ENCODE measurements at regions not wholly inside any gene's neighbourhood (a gene's known extent, or its start where the extent isn't known, plus 50 kb on each side); places are given as distances from the start of the nearest gene placed in this dataset.

DNA sequence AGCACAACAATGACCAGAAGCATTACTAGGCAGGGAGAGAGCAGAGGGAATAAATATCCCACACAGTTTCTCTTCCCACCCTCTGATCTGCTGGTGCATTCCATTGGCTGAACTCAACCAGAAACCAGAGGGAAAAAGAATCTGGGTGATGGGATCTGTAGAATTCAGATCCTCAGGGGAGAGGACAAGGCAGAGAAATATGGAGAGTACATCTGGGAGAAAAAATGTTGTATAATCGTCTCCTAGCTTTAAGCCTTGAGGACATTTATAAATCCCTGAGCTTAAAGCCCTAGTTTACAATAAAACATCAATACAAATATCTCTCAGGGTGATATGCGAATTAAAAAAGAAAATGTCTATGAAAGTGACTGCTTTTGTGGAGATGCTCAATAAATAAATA, 368.1 kb upstream of the MAD2L1 start:
- no peak overlapping the region for H3K4me3 ChIP-seq (ENCODE audit: low read depth, low read length)

DNA sequence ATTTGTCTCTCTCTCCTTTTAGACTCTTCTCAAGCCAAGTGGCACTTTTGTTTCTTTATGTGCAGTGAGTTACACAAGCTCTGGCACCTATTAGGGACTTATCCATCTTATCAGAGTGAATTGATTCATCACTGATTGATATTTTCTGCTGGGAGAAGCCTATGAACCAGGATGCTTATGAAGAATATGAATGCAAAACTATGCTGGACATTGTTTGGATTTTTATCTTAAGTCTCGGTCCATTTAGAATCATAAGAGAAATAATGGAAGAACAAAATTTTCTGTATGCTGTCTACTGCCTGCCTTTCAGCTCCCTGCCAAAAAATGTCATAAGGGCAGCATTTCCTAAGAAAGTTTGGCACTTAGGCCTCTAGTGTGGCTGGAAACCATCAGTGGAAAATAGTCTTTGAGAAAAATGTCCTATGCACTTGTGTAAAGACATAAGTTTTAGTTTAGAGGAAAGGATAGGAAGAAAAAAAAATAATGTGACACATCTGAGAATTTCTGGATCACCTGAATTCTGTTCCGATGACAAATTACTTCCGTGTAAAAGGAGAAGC, 365.7 kb upstream of the MAD2L1 start:
- H3K4me3 ChIP-seq (ENCODE audit: low read depth, low read length), result no peak overlapping the region

DNA sequence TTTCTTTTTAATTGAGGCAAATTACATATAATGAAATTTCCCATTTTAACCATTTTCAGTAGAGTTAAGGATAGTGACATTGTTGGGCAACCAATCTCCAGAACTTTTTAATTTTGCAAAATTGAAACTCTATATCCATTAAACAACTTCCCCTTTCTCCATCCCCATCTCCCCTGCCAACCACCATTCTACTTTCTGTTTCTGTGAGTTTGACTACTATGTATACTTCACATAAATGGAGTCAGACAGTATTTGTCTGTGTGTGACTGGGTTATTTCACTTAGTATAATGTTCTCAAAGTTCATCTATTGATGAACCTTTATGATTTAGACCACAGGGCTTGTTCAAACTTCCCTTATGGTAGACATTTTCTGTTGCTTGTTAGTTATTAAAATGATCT, 364.5 kb upstream of the MAD2L1 start:
- no peak overlapping the region for H3K4me3 ChIP-seq (ENCODE audit: low read depth, low read length)

DNA sequence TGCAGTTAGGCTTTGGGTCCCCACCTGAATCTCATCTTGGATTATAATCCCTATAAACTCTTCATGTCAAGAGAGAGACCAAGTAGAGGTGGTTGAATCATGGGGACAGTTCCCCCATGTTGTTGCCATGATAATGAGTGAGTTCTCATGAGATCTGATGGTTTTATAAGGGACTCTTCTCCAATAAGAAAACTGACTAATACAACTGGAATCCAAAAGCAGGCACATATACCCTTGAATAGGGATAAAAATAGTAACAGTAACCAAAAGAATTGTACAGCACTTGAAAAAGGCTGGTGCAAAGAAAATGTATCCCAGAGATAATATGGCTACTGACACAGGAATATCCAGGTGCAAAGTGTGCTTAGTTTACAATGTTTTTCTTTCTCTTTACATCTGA, 351.5 kb upstream of the MAD2L1 start:
- H3K4me3 ChIP-seq (ENCODE audit: low read depth, low read length), result no peak overlapping the region

DNA sequence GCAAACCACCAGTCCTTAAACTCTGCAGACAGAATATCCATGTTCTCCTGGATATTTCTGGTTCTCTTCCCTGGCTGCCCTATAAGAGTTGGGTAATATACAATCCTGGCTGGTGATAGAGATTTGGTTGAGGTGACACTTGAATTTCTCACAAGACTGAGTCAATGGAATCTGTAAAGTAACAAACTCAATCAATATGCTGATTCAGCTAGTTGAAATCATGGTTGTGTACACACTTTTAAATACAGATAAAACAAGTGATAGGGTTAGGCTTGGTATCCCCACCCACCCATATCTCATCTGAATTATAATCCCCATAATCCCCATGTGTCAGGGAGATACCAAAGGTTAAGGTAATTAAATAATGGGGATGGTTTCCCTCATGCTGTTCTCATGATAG, 349.2 kb upstream of the MAD2L1 start:
- no peak overlapping the region for H3K4me3 ChIP-seq (ENCODE audit: low read depth, low read length)

DNA sequence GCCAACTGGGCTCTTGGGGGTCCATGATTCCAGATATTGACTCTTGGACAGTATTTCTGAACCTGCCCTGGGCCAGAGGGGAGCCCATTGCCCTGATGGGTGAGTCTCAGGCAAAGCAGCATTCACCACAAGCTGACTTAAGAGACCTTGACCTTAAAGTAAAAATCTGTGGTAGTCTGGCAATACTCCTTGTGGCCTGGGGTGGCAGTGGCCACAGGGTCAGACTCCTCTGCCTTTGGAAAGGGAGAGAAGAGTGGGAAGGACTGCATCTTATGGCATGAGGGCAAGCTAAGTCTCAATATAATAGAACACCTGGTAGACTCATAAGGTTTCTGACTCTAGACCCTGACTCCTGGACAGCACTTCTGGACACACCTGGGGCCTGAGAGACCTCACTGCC, 340.3 kb upstream of the MAD2L1 start:
- no peak overlapping the region for H3K4me3 ChIP-seq (ENCODE audit: low read depth, low read length)

DNA sequence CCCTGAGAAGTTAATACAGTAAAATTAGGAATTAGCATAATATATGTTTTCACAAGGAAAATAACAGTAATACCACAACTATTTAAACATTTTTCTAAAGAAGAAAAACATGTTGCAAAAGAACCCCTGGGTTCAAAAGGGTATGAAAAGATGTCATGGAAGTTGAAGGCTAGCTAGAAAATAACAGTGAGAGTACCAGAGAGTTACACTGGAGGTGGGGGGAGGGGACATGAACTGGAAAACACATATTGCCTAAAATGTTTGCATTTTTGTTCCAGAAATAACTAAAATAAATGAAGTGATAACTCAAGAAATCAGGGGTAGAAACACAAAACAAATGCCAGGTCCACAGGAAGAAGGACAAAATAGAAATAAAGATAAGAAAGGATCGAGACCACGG, 336.6 kb upstream of the MAD2L1 start:
- no peak overlapping the region for H3K4me3 ChIP-seq (ENCODE audit: low read depth, low read length)

DNA sequence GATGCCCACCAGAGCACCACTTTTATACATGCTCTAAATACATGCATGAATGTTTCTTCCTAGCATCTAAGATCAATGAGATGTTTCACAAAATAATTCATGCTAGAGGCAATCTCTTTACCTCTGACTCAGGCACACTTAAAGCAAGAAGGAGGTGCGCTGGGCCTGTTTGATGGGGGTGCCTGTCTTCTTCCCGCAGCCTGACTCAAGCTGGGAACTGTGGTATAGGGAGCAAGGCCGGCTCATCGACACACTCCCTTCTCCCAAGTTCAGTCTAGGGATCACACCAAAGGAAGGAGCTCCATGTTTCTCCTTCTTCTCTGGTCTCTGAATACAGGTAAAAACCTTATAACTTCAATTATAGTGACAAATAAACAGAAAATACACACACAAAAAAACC, 333.8 kb upstream of the MAD2L1 start:
- H3K4me3 ChIP-seq (ENCODE audit: low read depth, low read length), result no peak overlapping the region

DNA sequence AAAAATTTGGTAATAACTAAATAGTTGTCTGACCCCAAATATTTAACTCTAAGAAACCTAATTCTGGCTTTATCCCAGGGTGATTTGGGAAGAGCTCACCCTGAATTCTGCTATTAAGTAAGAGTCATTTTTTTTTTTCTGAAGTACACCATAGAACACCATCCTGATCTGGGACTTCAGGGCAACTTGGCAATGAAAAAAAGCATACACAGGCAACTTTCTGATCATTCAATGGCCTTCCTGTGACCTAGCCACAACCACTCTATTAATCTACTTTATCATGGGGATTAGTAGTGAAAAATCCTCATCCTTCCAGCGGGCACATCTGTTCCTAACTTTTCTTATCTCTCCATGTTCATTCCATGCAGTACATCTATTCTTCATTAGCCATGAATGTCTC, 333.2 kb upstream of the MAD2L1 start:
- no peak overlapping the region for H3K4me3 ChIP-seq (ENCODE audit: low read depth, low read length)

DNA sequence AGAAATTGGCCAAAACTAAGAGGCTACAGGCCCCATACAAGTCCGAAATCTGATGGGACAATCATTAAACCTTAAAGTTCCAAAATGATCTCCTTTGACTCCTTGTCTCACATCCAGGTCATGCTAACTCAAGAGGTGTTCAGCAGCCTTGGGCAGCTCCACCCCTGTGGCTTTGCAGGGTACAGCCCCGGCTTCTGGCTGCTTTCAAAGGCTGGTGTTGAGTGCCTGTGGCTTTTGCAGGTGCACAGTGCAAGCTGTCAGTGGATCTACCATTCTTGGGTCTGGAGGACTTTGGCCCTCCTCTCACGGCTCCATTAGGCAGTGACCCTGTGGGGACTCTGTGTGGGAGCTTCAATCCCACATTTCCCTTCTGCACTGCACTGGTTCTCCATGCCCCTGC, 329.1 kb upstream of the MAD2L1 start:
- H3K4me3 ChIP-seq (ENCODE audit: low read depth, low read length), result no peak overlapping the region

DNA sequence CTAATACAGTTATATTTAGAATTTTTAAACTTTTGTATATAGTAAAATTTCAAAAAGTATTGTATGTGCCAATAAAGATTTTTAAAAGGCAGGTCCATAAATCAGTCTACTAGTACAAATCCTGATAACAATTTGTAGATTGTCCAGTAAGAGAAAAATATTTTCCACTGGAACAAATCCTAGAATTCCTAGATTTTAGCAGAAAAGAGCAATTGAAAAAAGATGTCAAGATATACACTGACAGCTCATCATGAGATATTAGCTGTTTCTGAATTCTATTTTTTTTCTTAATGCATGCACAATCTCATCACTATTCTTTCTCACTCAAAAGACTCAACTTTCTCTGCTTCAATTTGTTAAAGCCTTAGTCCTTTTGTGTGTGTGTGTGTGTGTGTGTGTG, 289.2 kb upstream of the MAD2L1 start:
- H3K4me3 ChIP-seq (ENCODE audit: low read depth, low read length), result no peak overlapping the region

DNA sequence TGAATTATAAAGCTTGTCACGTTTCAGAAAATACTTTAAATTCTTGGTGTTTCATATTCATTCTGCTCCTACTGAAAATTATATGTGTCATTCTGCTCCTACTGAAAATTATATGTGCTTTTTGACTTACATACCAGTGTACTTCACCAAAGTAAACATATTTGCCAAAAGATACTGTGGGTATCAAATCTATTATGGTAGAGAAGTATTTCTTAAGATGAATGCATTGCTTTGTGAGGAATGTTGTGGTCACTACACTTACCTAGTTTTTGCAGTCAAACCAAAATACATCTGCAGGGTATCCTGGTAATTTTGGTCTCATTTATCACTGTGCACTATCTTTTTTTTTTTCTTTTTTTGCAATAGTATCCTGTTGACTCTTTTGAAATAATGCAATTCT, 287.7 kb upstream of the MAD2L1 start:
- H3K4me3 ChIP-seq (ENCODE audit: low read depth, low read length), result no peak overlapping the region

DNA sequence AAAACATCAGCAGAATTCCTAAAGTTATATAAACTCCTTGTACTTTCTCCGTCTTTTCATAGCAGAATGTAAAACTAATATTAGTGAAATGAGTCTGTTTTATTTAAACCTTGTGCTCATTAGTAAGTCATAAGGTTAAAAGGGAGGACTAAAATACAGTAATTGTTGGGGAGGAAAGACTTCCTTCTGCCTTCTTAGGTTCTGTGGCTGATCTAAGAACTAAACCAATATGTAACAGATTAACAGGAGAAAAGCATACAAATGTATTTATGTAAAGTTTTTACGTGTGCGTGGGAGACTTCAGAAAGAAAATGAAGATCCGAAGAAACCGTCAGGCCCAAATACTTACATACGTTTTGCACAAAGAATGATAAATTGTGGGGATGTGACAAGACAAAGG, 286.6 kb upstream of the MAD2L1 start:
- no peak overlapping the region for H3K4me3 ChIP-seq (ENCODE audit: low read depth, low read length)

DNA sequence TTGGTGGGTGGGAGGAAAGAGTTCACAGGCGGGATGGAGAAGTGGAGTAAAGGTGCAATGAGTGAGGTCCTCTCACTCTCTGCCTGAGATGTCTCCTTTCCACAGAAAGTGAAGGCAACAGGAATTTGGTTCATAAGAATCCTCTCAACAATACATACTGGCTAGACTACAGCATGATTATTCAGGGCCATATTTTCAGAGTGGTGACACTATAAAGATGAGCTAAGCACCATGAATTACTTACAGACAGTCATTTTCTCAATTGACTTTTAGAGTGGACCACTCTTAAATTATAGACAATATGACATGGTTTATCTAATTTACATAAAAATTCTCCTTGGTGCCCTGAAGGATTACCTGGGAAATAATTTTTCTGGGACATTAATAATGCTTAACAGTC, 286.1 kb upstream of the MAD2L1 start:
- H3K4me3 ChIP-seq (ENCODE audit: low read depth, low read length), result no peak overlapping the region

DNA sequence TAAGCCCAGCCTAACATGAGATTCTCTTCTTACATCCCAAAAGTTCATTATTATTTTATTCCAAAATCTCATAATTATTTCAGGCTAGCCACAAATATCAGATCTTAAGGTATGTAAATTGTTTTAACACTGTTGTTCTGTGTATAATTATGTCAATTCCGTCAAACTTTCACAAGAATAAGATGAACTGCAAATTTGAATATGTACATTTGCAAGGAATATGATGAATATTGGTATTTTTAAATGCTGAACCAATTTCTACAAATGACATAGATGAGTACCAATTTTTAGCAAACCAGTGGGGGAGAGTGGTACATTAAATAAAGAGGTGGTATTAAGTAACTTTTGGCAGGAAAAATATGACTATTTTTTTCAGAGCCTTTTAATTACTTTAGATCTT, 282.3 kb upstream of the MAD2L1 start:
- H3K4me3 ChIP-seq (ENCODE audit: low read depth, low read length), result no peak overlapping the region

DNA sequence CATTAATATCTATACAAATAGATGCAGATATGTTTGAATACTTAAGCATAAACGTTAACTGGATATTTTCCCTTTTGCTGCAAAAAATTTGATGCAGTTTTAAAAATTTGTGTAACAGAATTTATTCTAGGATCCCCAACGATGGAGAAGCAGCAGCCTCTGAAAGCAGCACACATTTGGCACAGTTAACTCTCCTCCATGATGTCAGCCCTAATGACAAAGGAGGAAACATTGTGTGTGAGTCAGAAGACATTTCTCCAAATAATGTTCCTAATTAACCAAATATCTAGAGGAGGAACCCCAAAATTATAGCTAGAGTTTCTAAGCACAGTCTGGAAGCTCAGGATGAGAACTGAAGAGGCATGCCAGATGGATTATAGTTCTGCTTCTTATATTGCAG, 281.9 kb upstream of the MAD2L1 start:
- H3K4me3 ChIP-seq (ENCODE audit: low read depth, low read length), result no peak overlapping the region

DNA sequence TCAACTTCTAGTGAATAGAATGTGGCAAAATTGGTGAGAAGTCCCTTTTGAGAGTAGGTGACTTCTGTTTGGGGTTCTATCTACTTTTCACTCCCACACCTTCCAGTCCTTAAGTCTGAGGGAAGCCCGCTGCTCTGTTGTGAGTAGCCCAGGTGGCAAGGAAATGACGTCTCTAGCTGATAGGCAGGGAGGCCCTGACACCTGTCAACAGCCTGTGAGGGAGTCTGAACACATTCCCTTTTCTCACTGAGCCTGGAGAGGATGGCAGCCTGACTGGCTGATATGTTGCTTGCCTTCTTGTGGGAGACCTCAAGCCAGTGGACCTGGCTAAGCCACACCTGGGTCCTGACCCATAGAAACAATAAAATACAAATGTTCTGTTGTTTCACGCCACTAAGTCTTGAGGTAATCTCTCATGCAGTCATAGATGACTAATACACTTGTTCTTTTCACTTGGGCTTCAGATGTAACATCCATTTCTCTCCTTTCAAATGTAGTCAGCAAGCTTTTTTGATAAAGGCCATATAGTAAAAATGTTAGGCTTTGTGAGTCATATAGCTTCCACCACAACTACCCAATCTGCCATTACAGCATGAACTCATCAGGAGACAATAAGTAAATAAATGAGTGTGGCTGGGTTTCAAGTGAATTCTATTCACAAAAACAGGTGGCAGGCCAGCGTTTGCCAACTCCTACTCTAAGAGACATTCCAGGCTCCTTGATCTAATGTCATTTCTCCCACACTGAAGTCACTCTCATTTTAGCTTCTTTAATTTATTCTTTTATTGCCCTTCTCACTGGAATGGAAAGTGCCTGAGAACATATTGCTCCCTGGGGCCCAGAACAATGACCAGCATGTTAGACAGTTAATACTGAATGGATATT, 265.1 kb upstream of the MAD2L1 start:
- H3K4me3 ChIP-seq (ENCODE audit: low read depth, low read length), result no peak overlapping the region

DNA sequence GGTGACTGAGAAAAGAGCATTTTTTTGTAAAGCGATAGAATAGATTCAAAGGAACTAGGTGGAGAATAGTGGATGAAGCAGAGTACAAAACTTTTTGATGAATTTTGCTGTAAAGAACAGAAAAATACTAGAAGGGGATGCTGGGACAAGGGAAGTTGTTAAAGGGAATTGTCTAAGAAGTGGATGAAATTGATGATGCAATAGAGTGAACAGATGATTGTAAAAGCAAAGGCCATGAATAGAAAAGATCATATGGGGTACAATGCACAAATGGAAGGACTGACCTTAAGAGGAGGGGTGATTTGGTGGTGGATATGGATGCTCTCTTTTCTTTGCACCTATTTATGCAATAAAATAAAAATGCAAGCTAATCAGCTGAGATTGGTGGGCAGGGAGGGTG, 262.7 kb upstream of the MAD2L1 start:
- no peak overlapping the region for H3K4me3 ChIP-seq (ENCODE audit: low read depth, low read length)

DNA sequence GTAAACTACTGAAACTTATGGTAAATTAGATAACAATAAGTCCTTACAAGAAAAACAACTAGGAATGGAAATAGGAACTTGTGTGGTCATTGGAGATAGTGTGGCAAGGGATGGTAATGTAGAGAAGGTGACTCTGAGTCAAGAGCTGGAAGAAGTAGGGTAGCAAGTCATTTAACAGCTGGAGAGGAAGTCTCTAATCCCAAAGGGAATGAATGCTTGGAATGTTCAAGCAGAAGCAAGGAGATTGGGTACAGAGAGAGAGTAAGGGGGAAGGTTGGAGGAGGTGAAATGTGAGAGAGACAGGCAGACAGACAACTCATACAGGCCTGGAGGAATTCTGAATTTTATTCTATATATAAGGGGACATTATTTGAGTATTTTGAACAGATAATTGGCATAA, 260.6 kb upstream of the MAD2L1 start:
- no peak overlapping the region for H3K4me3 ChIP-seq (ENCODE audit: low read depth, low read length)

DNA sequence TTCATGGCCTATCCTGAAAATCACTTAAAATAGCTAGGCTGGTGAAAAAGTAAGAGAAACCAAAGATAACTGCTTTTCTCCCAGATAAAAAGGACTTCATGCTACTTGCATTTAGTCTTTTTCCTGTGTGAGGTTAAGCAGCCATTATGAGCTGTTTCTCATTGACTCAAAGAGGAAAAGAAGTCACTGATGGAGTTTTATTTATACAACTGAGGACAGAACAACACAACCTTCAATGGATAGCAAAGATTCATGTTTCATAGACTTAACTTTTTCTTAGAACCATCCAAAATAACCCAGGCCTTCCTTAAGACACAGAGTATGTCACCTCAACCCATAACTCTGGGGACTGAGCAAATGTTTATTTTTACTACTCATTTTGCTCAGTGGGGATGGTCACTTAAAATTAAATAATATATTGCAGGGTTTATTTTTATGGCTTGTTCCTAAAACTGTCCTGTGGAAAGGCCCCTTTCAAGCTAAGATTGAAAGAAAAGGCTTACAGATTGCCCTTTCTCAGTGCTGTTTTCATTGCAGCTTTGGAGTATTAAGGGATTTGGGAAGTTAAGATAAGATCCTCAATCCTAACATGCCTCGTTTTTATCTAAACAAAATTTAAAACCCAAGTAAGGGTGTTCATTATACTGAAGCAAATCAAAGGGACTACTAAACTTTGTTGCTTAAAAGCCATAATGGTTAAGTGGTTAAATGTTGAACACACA, 252.6 kb upstream of the MAD2L1 start:
- H3K4me3 ChIP-seq (ENCODE audit: low read depth, low read length), result no peak overlapping the region

DNA sequence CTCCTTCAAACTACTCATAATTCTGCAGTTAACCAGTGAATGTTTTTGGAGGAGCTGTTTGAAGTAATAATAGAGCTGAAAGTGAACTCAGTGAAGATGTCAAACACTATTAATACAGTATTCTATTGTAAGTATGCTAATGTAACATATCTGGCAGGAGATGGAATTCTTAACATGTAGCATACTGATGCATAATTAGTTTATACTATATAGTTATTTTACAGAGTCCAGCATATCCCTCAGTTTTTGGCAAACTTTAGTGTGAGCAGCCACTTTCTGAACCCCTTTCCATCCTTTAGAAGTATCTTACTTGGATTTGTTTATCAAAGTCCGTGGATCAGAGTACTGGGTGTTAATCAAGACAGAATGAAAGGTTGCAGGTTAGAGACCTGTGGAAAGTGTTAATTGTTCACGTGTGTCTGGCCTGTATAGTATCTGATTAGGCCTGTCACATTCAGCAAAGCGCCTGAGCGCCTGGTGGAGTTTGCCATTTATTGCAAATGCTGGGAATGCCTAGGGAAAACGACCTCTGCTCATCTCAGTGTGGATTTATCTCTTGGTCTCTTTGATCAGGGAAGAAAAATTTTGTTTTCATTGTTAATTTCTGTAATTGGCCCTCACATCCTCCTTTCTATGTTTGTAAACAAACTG, 251.7 kb upstream of the MAD2L1 start:
- H3K4me3 ChIP-seq (ENCODE audit: low read depth, low read length), result no peak overlapping the region

DNA sequence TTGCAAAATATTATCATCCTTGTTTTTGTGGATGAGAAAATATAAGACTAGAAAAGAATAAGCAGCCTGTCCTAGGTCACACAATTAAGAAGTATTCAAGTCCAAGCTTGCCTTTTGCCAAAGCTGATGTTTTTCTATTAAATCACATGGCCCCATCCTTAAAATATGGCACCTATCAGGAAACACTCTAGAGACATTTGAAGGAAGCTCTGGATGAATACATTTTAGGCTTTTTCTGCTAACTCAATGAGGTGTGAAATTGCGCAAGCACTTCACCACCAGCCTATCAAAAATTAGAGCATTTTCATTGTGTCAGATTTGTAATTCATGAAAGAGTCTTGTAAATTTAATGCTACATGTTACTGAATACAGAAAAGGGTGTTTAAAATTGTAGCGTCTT, 251.1 kb upstream of the MAD2L1 start:
- H3K4me3 ChIP-seq (ENCODE audit: low read depth, low read length), result no peak overlapping the region

Measured in iPS-11a (cell line).